GM19463 (cell line): ENCODE measurements at regions not wholly inside any gene's neighbourhood (a gene's known extent, or its start where the extent isn't known, plus 50 kb on each side); places are given as distances from the start of the nearest gene placed in this dataset.

Experiments used
- ATAC-seq: cut with Tn5 transposase; IDR thresholded peaks from one replicate; pipeline ENCODE4 v1.9.1; 2021; ENCODE audit warnings: mild to moderate bottlenecking, moderate library complexity; ENCODE audit not compliant: unreplicated experiment

DNA sequence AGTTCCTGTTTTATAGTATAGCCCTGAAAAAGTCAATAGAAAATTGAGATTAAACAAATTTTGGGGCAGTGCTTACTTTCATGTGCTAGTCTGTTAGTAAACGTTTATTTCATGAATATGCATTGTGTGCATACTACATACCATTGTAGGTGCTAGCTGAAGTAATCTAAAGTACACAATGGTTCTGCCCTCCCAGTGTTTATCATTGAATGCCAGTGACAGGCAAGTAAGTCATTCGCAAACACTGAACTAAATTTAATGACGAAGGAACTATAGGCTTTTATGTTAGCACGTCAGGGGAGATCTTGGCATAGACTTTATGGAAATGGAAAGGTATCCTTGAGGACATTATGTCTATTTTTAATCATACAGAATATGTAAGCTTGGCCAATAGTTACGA is 426.9 kb upstream of the EPHA5 start:
- no peak for ATAC-seq

DNA sequence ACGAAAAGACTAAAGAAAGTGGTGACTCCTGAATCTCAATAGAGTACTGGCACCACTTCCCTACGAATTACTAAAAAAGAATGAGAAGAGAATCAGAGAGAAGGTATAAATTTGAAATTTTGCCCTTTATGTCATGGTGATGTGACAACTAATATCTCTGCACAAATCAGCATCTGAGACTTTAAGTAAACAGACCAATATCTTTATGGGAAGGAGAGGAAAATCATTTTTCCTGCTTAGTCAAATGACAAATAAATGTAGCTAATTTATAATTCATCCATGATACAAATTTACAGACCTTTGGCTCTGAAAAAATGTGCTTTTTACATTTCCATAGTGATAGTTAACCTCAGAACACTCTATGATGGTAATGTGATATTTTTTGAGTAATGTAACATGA is 424.8 kb upstream of the EPHA5 start:
- ATAC-seq: no peak

DNA sequence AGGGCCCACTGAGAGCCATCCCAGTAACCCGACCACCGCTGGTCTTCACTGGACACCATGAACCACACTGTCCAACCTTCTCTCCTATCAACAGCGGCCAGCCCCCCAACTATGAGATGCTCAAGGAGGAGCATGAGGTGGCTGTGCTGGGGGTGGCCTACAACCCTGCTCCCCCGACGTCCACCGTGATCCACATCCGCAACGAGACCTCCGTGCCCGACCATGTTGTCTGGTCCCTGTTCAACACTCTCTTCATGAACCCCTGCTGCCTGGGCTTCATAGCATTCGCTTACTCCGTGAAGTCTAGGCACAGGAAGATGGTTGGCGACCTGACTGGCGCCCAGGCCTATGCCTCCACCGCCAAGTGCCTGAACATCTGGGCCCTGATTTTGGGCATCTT is 423.8 kb upstream of the EPHA5 start:
- no peak for ATAC-seq

DNA sequence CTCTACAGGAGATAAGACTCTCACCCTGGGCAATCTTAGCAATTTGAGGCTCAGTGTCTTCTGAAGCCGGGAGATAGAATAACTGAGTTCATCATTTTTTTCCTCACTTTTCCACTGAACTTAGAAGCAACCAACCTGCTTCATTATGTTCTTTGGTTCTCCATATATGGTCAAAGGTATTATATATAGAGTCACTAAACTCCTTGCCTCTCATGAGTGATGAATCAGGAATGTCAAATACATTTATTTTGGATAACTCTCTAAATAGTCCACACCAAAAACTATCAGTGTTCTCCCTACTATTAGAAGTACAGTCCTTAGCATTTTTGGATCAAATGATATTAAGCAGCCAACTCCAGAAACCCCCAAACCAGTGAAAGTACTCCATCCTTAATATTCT is 421.5 kb upstream of the EPHA5 start:
- no peak for ATAC-seq

- ATAC-seq: no peak
Observed at GRCh38 chr4:66073961-66074360, 403.7 kb upstream of the EPHA5 start.

DNA sequence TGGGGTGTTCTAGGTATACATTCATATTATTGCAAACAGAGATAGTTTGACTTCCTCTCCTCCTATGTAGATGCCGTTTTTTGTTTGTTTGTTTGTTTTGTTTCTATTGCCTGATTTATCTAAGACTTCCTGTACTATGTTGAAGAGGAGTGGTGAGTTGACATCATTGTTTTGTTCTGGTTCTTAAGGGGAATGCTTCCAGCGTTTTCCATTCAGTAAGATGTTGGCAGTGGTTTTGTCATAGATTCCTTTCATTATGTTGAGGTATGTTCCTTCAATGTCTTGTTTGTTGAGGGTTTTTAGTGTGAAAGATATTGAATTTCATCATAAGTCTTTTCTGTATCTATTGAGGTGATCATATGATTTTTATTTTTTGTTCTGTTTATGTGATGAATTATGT is 401.6 kb upstream of the EPHA5 start:
- no peak for ATAC-seq

- ATAC-seq: no peak
Observed at GRCh38 chr4:66062921-66063320, 392.6 kb upstream of the EPHA5 start.

DNA sequence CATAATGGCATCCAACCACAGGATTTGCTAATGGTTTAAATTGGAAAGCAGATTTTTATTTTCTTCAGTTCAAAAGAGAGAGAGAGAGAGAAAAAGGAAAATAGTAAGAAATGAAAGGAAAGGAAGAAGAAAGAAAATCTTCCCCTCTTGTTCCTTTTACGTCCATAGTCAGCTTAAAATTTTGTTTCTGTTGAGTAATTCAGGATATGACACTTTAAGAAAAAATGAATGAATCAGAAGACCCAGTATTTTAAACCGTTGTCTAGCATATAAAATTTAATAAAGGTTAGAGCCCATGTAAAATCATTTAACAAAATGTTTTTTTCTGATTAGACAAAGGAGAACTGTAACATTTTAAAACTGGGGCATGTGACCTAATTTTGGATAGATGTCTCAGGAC is 391.8 kb upstream of the EPHA5 start:
- ATAC-seq: no peak

GRCh38 chr4:66059556-66059955 is 389.3 kb upstream of the EPHA5 start:
- ATAC-seq: no peak

DNA sequence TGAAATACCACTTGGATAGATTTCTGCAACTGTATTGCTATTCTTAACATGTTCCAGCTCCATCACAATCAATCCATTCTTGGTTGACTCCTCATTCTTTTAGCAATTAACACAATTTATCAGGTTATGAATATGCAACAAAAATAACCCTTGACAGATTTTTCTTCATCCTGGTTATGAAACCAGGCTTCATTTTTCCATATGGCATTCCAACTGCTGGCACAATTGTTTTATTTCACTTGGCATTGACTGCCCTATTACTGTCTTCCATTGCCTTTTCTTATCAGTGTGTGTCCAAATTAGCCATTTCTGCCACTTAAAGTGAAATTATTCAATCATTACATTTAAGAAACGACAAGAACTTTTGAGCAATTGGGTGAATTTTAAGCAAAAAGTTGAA is 388.8 kb upstream of the EPHA5 start:
- ATAC-seq: no peak

GRCh38 chr4:66055999-66056398 is 385.7 kb upstream of the EPHA5 start:
- ATAC-seq: no peak

GRCh38 chr4:66052426-66052825 is 382.1 kb upstream of the EPHA5 start:
- ATAC-seq: no peak

DNA sequence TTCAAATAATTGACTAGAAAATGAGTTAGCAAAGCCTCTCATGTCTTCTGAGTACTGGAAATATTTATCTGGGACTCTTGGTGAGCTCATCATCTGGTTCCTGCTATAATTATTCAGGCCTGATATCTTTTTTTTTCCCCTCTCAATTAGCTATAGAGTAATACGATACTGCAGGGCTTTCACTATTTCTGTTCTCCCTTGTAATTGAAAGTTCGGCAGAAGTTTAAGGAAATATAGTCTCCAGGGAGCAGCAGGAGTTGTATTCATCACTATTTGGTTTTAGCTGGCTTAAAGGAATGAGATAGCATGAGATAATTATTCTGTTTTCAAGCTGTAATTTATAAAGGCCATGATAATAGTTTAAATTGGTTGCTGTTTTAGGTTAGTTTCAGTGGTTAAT is 378.6 kb upstream of the EPHA5 start:
- no peak for ATAC-seq

DNA sequence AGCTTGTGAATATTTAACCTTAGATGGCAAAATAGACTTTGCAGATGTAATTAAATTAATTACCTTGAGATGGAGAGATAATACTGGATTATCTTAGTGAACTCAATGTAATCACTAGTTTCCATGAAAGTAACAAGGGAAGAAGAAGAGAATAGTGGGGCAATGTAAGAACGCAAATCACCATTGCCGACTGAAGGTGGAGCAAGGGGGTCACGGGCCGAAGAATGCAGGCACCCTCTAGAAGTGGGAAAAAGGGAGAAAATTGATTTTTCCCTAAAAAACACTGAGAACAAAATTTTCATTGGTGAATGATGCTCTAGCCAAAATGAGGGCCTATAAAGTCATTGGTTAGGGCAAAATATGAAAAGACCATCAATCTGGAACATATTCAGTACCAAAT is 375.6 kb upstream of the EPHA5 start:
- no peak for ATAC-seq

- ATAC-seq: no peak
Observed at GRCh38 chr4:66035701-66036100, 365.4 kb upstream of the EPHA5 start.

GRCh38 chr4:66034671-66035070 is 364.4 kb upstream of the EPHA5 start:
- ATAC-seq: no peak

DNA sequence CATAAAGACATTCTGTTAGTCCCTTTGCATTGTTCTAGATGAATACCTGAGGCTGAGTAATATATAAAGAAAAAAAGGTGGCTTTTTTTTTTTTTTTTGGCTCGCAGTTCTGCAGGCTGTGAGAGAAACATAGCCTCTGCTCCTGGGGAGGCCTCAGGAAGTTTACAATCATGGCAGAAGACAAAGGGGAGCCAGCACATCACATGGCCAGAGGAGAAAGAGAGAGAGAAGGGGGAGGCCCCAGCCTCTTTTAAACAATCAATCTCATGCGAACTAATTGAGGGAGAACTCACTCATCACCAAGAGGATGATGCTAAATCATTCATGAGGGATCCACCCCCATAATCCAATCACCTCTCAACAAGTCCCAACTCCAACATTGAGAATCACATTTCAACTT is 364.0 kb upstream of the EPHA5 start:
- no peak for ATAC-seq

- no peak for ATAC-seq
Observed at GRCh38 chr4:66032571-66032970, 362.3 kb upstream of the EPHA5 start.

DNA sequence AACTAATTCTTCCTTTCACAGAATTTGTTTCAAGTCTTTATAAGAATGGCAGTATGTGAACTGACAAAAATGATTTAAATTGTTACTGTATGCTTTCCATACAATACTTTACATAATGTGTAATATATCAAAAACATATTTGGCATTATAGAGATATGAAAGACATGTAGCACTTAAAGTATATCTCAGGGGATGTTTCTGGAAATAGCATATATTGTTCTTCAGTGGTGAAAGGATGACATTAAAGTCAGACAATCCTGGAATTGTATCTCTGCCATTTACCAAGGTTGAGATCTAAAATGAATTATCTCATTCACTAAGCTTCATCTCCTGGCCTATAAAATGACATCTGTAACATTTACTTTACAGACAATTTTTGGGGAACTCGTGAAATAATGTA is 358.4 kb upstream of the EPHA5 start:
- ATAC-seq: no peak

DNA sequence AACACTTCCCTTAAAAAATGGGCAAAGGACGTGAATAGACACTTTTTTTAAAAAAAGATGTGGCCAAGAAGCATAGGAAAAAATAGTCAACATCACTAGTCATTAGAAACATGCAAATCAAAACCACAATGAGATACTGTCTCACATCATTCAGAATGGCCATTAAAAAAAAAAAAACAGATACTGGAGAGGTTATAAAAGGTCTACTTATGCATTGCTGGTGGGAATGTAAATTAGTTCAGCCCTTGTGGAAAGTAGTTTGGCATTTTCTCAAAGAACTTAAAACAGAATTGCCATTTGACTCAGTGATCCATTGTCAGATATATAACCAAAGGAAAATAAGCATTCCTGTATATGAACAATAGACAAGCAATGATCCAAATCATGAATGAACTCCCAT is 352.8 kb upstream of the EPHA5 start:
- no peak for ATAC-seq

- ATAC-seq: no peak
Observed at GRCh38 chr4:66017671-66018070, 347.4 kb upstream of the EPHA5 start.

DNA sequence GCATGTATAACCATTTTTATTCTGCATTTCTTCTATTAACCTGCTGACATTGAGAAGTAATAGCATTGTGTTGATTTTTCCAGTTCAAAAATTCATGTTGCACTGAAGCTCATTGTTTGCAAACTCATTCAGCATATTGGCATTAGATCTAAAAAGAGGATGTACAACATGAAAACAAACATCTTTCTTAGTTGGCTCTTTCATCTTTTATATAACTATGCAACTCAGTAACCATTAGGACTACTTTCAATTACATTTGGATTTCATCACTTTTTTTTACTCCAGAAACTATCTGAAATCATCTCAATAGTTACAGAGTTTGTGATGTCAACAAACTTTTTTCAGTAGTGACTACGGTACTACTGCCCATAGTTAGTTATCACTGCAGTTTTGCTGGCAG is 346.0 kb upstream of the EPHA5 start:
- ATAC-seq: no peak

DNA sequence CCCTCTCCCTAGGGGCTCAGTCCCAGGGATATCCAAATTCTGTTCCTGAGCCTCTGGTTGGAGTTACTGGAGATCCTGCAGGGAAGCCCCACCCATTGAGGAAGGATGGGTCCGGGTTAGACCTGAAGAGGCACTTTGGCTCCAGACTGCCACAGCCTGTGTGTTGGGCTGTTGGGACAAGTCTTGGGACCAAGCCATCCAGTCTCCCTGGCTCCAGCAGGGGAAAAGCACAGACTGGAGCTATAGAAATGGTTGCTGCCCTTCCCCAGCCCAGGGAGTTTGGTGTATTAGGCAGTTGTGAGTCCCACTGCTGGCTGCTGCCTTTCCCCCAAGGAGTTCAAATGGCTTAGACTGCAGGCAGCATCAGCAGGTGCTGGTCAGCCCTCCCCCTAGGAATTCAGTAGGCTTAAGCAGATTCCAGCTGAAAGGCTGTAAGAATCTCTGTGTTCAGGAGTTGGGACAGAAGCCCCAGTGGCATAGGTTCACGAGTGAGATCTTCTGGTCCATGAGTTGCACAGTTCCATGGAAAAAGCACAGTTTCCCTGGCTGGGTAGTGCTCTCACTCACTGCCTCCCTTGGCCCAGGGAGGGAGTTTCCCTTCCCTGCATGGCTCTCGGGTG is 344.0 kb upstream of the EPHA5 start:
- ATAC-seq: no peak
